OCI-LY3 (cell line): ENCODE measurements at regions not wholly inside any gene's neighbourhood (a gene's known extent, or its start where the extent isn't known, plus 50 kb on each side); places are given as distances from the start of the nearest gene placed in this dataset.
A peak's percentile ranks its signal among the peaks of the same experiment; 100 is the strongest.

ENCODE experiments used
- H2AFZ ChIP-seq: fragments of 200-600, 300-600 bp; shearing (Covaris generic); 2 replicates; pipeline ENCODE4 v1.6.0; 2014; ENCODE audit warnings: antibody characterized with exemption, low read depth, low read length
- H3K27ac ChIP-seq: fragments of 200-600, 300-600 bp; sonication (generic); 2 replicates; pipeline ENCODE4 v1.5.1; 2014; ENCODE audit warnings: mild to moderate bottlenecking, low read length, moderate library complexity, mixed read lengths
- H3K27me3 ChIP-seq: fragments of 200-600, 300-600 bp; sonication (generic); 2 replicates; pipeline ENCODE4 v1.6.1; 2014; ENCODE audit warnings: low read depth, low read length, mixed read lengths
- H3K36me3 ChIP-seq: fragments of 200-600, 300-600 bp; sonication (generic); replicated peaks from 2 replicates; pipeline ENCODE3; 2014; ENCODE audit warnings: low read depth, low read length, mixed read lengths
- H3K4me1 ChIP-seq: fragments of 300-600, 200-600 bp; sonication (generic); 2 replicates; pipeline ENCODE4 v1.6.1; 2014; ENCODE audit warnings: low read length, mixed read lengths
- H3K4me2 ChIP-seq: fragments of 200-600, 300-600 bp; sonication (generic); 2 replicates; pipeline ENCODE4 v1.6.1; 2014; ENCODE audit warnings: low read length, mixed read lengths
- H3K4me3 ChIP-seq: fragments of 300-600, 200-600 bp; sonication (generic); 2 replicates; pipeline ENCODE4 v1.5.1; 2014; ENCODE audit warnings: antibody characterized with exemption, mild to moderate bottlenecking, low read length, moderate library complexity
- H3K79me2 ChIP-seq: fragments of 300-600, 200-600 bp; shearing (Covaris generic); 2 replicates; pipeline ENCODE4 v1.6.1; 2014; ENCODE audit warnings: mild to moderate bottlenecking, low read length, mixed read lengths
- H3K9ac ChIP-seq: fragments of 300-600, 200-600 bp; shearing (Covaris generic); 2 replicates; pipeline ENCODE4 v1.6.0; 2014; ENCODE audit warnings: mild to moderate bottlenecking, low read length, moderate library complexity
- H3K9me3 ChIP-seq: fragments of 200-600, 300-600 bp; shearing (Covaris generic); 2 replicates; pipeline ENCODE4 v1.6.1; 2014; ENCODE audit warnings: low read length, mixed read lengths; ENCODE audit not compliant: insufficient read depth
- H4K20me1 ChIP-seq: fragments of 200-600, 300-600 bp; sonication (generic); 2 replicates; pipeline ENCODE4 v1.6.1; 2016; ENCODE audit warnings: low read length, mixed read lengths; ENCODE audit not compliant: insufficient read depth
- CTCF ChIP-seq: fragments of 200-600, 300-600 bp; sonication (generic); IDR thresholded peaks from 2 replicates; pipeline ENCODE4 v1.5.1; 2014; ENCODE audit warnings: antibody characterized with exemption, low read length, low read depth
- EZH2phosphoT487 ChIP-seq: fragments of 200-600 bp; shearing (Covaris generic); IDR thresholded peaks from 2 replicates; pipeline ENCODE4 v1.6.1; 2018; ENCODE audit warnings: antibody characterized with exemption, mixed run types, low read depth

GRCh38 chr14:101707863-101708620 lies 53.5 kb upstream of the PPP2R5C start:
- Histone ChIP-seq H3K4me3 (peak overlapping the region; percentile 67), H3K9me3 (no peaks in the 10 kb centered on the region), H2AFZ (peak overlapping the region; percentile 90), H3K4me1 (peaks cover 6% of the 10 kb centered on the region; the same call in 1 of the 2 replicates), H3K36me3 (no peaks in the 10 kb centered on the region), H3K79me2 (no peaks in the 10 kb centered on the region), H4K20me1 (no peaks in the 10 kb centered on the region), H3K27me3 (peaks cover 10% of the 10 kb centered on the region; the same call in 1 of the 2 replicates), H3K9ac (peak overlapping the region; percentile 24), H3K27ac (no peak overlapping the region), H3K4me2 (peak overlapping the region; percentile 74)
- TF ChIP-seq CTCF, result no peak
- TF ChIP-seq EZH2phosphoT487, result no peak

- H2AFZ ChIP-seq, result no peak overlapping the region
- no peak overlapping the region for H3K4me2 ChIP-seq
- no peaks in the 10 kb centered on the region for H3K9me3 ChIP-seq
- H3K4me1 ChIP-seq, result peaks cover 6% of the 10 kb centered on the region; the same call in 1 of the 2 replicates
- H3K36me3 ChIP-seq, result no peaks in the 10 kb centered on the region
- peaks cover 6% of the 10 kb centered on the region; the same call in 1 of the 2 replicates for H3K27me3 ChIP-seq
- H3K9ac ChIP-seq, result no peak overlapping the region
- TF ChIP-seq EZH2phosphoT487, result no peak
- no peak for TF ChIP-seq CTCF
- no peak overlapping the region for H3K27ac ChIP-seq
- H4K20me1 ChIP-seq, result no peaks in the 10 kb centered on the region
- H3K4me3 ChIP-seq, result no peak overlapping the region
- no peaks in the 10 kb centered on the region for H3K79me2 ChIP-seq
Observed at GRCh38 chr14:101708853-101709532, 52.5 kb upstream of the PPP2R5C start.

- Histone ChIP-seq H3K36me3 (no peaks in the 10 kb centered on the region), H3K4me2 (no peak overlapping the region), H4K20me1 (no peaks in the 10 kb centered on the region), H3K4me3 (no peak overlapping the region), H2AFZ (no peak overlapping the region), H3K4me1 (peaks cover 6% of the 10 kb centered on the region; the same call in 1 of the 2 replicates), H3K27me3 (peaks cover under 1% of the 10 kb centered on the region; the same call in 1 of the 2 replicates), H3K27ac (no peak overlapping the region), H3K79me2 (no peaks in the 10 kb centered on the region), H3K9me3 (no peaks in the 10 kb centered on the region), H3K9ac (no peak overlapping the region)
- TF ChIP-seq EZH2phosphoT487, result no peak
- TF ChIP-seq CTCF, result no peak
Observed at GRCh38 chr14:101709533-101709881, 52.0 kb upstream of the PPP2R5C start.
